ENCODE measurements at regions not wholly inside any gene's neighbourhood (a gene's known extent, or its start where the extent isn't known, plus 50 kb on each side); places are given as distances from the start of the nearest gene placed in this dataset.

GRCh38 chr7:155215576-155216325 is 81.9 kb upstream of the INSIG1 start:
- TF ChIP-seq CTCF (IDR thresholded peaks at IDR 0.05; ENCODE audit: low read depth, low read length) (no peak), EZH2phosphoT487 (IDR thresholded peaks at IDR 0.05; ENCODE audit: low read depth) (no peak)

All from OCI-LY3 (cell line).